ENCODE measurements at regions not wholly inside any gene's neighbourhood (a gene's known extent, or its start where the extent isn't known, plus 50 kb on each side); places are given as distances from the start of the nearest gene placed in this dataset.

- no peaks in the 10 kb centered on the region for H3K36me3 Mint-ChIP-seq (ENCODE audit: unreplicated experiment)
- H3K9me3 Mint-ChIP-seq (ENCODE audit: unreplicated experiment), result no peaks in the 10 kb centered on the region
- no peak overlapping the region for H3K27ac Mint-ChIP-seq (ENCODE audit: unreplicated experiment)
- DNase-seq (ENCODE audit: extremely low spot score, unreplicated experiment), result peak; percentile 81
- peaks cover 48% of the 10 kb centered on the region for H3K27me3 Mint-ChIP-seq (ENCODE audit: unreplicated experiment)
- H3K4me3 Mint-ChIP-seq (ENCODE audit: unreplicated experiment), result no peak overlapping the region
- TF ChIP-seq CTCF (IDR thresholded peaks at IDR 0.05), result no peak
- H3K4me1 Mint-ChIP-seq (ENCODE audit: unreplicated experiment), result no peaks in the 10 kb centered on the region
Observed at GRCh38 chr18:79629249-79629558, 50.4 kb upstream of the CTDP1 start.

- no peaks in the 10 kb centered on the region for H3K36me3 Mint-ChIP-seq (ENCODE audit: unreplicated experiment)
- H3K27ac Mint-ChIP-seq (ENCODE audit: unreplicated experiment), result no peak overlapping the region
- TF ChIP-seq CTCF (IDR thresholded peaks at IDR 0.05), result no peak
- no peaks in the 10 kb centered on the region for H3K4me1 Mint-ChIP-seq (ENCODE audit: unreplicated experiment)
- DNase-seq (ENCODE audit: extremely low spot score, unreplicated experiment), result peak; percentile 68
- H3K9me3 Mint-ChIP-seq (ENCODE audit: unreplicated experiment), result no peaks in the 10 kb centered on the region
- no peak overlapping the region for H3K4me3 Mint-ChIP-seq (ENCODE audit: unreplicated experiment)
- peaks cover 43% of the 10 kb centered on the region for H3K27me3 Mint-ChIP-seq (ENCODE audit: unreplicated experiment)
Observed at GRCh38 chr18:79629606-79630005, 50.0 kb upstream of the CTDP1 start.

Measured in osteocyte (in vitro differentiated cells).